ENCODE measurements at regions not wholly inside any gene's neighbourhood (a gene's known extent, or its start where the extent isn't known, plus 50 kb on each side); places are given as distances from the start of the nearest gene placed in this dataset.

GRCh38 chr4:74654230-74654681, 140.1 kb downstream of the BTC start:
- TF ChIP-seq POLR2A (IDR thresholded peaks at IDR 0.05; ENCODE audit: extremely low read depth, insufficient read length) (no peak), CTCF (IDR thresholded peaks at IDR 0.05; ENCODE audit: low read depth, low read length) (no peak), MAX (IDR thresholded peaks at IDR 0.05; ENCODE audit: low read depth, low read length) (no peak)
